MCF 10A (cell line): ENCODE measurements at regions not wholly inside any gene's neighbourhood (a gene's known extent, or its start where the extent isn't known, plus 50 kb on each side); places are given as distances from the start of the nearest gene placed in this dataset.

Experiments used
- BruUV-seq: library from RNA; stranded (reverse); fragments of 400-500 nt; replicated peaks from 2 replicates; lab custom pipeline; 2021; lab: Mats Ljungman, UMichigan
- CTCF ChIA-PET: fragments of 300-600 bp; sonication (Branson Sonifier 250); formaldehyde crosslinking; extraction: SDS; loops from one replicate; lab custom pipeline; 2021; ENCODE audit warnings: antibody characterized with exemption, inconsistent platforms; lab: Yijun Ruan, JAX
- POLR2A ChIA-PET: fragments of 300-600, 350-650 bp; sonication (Branson Sonifier 250); formaldehyde crosslinking; extraction: SDS; loops from one replicate; lab custom pipeline; 2020; ENCODE audit warnings: antibody characterized with exemption, inconsistent platforms; lab: Yijun Ruan, JAX
- DNase-seq: peaks from one replicate; pipeline ENCODE4 v3.0.0-alpha.2; 2018; ENCODE audit not compliant: unreplicated experiment
- H3K27ac Mint-ChIP-seq: one replicate; pipeline ENCODE4 v1.8.0; 2022; ENCODE audit warnings: mild to moderate bottlenecking, low read depth, mixed read lengths; ENCODE audit not compliant: unreplicated experiment
- H3K27me3 Mint-ChIP-seq: one replicate; pipeline ENCODE4 v1.8.0; 2022; ENCODE audit warnings: mixed read lengths; ENCODE audit not compliant: insufficient read depth, unreplicated experiment
- H3K36me3 Mint-ChIP-seq: one replicate; pipeline ENCODE4 v1.8.0; 2022; ENCODE audit warnings: mild to moderate bottlenecking, moderate library complexity, mixed read lengths; ENCODE audit not compliant: insufficient read depth, unreplicated experiment
- H3K4me1 Mint-ChIP-seq: one replicate; pipeline ENCODE4 v1.8.0; 2022; ENCODE audit warnings: mixed read lengths; ENCODE audit not compliant: insufficient read depth, unreplicated experiment
- H3K4me3 Mint-ChIP-seq: one replicate; pipeline ENCODE4 v1.8.0; 2022; ENCODE audit warnings: mild to moderate bottlenecking, moderate library complexity, mixed read lengths; ENCODE audit not compliant: unreplicated experiment
- H3K9me3 Mint-ChIP-seq: one replicate; pipeline ENCODE4 v1.8.0; 2022; ENCODE audit warnings: mixed read lengths; ENCODE audit not compliant: unreplicated experiment
- intact Hi-C: fragments of 100-400 bp; cut with micrococcal nuclease; formaldehyde crosslinking; loops from 2 replicates; pipeline ENCODE4 v1.14.1; 2022
- TF ChIP-seq, protein P1 (sequence below): fragments of 200-600 bp; IDR thresholded peaks from one replicate; pipeline ENCODE4 v1.8.0; 2022; ENCODE audit warnings: antibody characterized with exemption, mild to moderate bottlenecking; ENCODE audit not compliant: unreplicated experiment

- CTCF ChIA-PET = interaction anchor here (0.6 to 2.9 kb wide), 3 partner anchors 11 to 507 kb away, joined by 3 to 8 read pairs (median 6); no protein-coding TSS in a partner anchor
Measured at GRCh38 chr1:112325504-112325903, 70.5 kb upstream of the CTTNBP2NL start.

DNA sequence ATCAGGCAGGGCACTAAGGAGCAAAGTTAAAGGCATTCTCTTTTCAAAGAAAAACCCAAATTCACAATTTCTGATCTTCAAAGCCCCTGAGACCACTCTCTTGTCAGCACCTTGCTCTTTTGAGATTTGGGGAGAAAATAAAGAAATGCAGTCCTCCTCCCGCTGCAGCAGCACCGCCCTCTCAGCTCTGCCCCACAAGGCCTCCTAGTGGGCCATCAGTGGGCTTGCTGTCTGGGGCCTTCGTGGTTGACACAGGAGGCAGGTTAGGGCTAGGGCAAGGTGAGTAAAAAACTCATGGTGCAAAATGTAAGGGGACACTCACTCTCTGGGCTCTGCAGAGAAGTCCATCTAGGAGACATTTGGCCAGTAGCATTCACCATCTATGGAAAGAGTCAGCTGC is 67.4 kb upstream of the CTTNBP2NL start:
- DNase-seq = no peak
- H3K27me3 Mint-ChIP-seq = no peaks in the 10 kb centered on the region
- H3K4me1 Mint-ChIP-seq = peaks cover 13% of the 10 kb centered on the region
- no peak overlapping the region for H3K27ac Mint-ChIP-seq
- TF ChIP-seq, protein P1, sequence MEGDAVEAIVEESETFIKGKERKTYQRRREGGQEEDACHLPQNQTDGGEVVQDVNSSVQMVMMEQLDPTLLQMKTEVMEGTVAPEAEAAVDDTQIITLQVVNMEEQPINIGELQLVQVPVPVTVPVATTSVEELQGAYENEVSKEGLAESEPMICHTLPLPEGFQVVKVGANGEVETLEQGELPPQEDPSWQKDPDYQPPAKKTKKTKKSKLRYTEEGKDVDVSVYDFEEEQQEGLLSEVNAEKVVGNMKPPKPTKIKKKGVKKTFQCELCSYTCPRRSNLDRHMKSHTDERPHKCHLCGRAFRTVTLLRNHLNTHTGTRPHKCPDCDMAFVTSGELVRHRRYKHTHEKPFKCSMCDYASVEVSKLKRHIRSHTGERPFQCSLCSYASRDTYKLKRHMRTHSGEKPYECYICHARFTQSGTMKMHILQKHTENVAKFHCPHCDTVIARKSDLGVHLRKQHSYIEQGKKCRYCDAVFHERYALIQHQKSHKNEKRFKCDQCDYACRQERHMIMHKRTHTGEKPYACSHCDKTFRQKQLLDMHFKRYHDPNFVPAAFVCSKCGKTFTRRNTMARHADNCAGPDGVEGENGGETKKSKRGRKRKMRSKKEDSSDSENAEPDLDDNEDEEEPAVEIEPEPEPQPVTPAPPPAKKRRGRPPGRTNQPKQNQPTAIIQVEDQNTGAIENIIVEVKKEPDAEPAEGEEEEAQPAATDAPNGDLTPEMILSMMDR = no peak
- BruUV-seq = no TSS peak
- ChIA-PET CTCF (interaction anchor here (0.5 to 5.1 kb wide), 2 partner anchors 28 to 43 kb away, joined by 3 to 44 read pairs; no protein-coding TSS in a partner anchor), POLR2A (no interaction called here)
- no peaks in the 10 kb centered on the region for H3K36me3 Mint-ChIP-seq
- intact Hi-C loops = no loop called here
- no peak overlapping the region for H3K4me3 Mint-ChIP-seq
- no peaks in the 10 kb centered on the region for H3K9me3 Mint-ChIP-seq

More at GRCh38 chr1:112325504-112325903, 70.5 kb upstream of the CTTNBP2NL start:
- DNase-seq = no peak
- H3K36me3 Mint-ChIP-seq = no peaks in the 10 kb centered on the region
- POLR2A ChIA-PET = no interaction called here
- H3K9me3 Mint-ChIP-seq = no peaks in the 10 kb centered on the region
- intact Hi-C loops = no loop called here
- no peak overlapping the region for H3K4me3 Mint-ChIP-seq
- TF ChIP-seq, protein P1 = no peak
- no peaks in the 10 kb centered on the region for H3K27me3 Mint-ChIP-seq
- no TSS peak for BruUV-seq
- H3K27ac Mint-ChIP-seq = no peak overlapping the region
- H3K4me1 Mint-ChIP-seq = peaks cover 3% of the 10 kb centered on the region

DNA sequence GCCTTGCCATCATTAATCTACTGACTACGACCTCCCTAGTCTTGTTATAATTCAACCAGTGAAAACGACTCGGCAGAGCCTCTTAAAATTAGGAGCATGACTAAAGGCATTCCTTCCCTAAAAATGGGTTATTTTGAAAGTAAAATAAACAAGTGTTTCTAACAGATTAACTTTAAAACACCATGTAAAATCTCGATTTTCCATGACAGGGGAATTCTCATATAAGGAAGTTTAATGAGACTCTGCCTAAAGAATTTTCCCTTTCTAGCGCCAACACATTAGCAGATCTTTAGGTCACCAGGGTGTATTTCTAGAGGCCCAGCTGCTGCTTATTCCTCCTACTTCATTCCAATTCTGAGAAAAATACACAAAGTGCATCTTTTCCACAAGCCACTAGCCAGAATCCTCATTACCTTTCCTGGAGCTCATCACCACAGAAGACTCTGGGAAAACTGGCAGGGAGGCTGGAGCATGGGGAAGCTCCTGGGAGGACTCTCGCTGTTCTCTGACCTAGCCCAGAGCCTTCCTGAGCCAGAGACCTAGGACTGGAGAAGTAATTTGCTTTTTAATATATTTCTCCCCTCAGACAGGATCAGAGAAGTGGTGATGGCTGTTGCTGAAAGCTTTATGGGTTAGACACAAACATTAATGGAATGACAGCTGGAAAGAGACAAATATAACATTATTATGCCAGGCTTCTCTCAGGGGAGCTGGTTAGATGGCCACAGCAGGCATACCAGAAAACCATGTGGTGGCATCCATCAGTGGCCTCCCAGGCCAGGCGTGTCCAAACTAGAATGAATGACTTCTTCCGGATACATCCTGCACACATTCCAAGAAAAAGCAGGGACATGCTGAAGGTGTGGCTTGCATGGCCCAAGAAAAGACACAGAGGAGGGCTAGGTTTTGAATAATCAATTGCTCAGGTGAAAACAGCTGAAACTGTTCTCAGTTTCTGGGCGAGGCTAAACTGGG is 63.6 kb upstream of the CTTNBP2NL start:
- DNase-seq = no peak
- no TSS peak for BruUV-seq
- ChIA-PET CTCF (interaction anchor here (0.6 to 5.1 kb wide), 7 partner anchors 19 to 574 kb away, joined by 3 to 44 read pairs (median 4); no protein-coding TSS in a partner anchor), POLR2A (interaction anchor here (0.6 to 2.2 kb wide), 4 partner anchors 10 to 202 kb away, joined by 3 to 10 read pairs (median 4); no protein-coding TSS in a partner anchor)
- peak overlapping the region; percentile 1 for H3K27ac Mint-ChIP-seq
- H3K36me3 Mint-ChIP-seq = no peaks in the 10 kb centered on the region
- H3K4me1 Mint-ChIP-seq = peaks cover 26% of the 10 kb centered on the region
- no peak overlapping the region for H3K4me3 Mint-ChIP-seq
- TF ChIP-seq, protein P1 = no peak
- no peaks in the 10 kb centered on the region for H3K9me3 Mint-ChIP-seq
- no peaks in the 10 kb centered on the region for H3K27me3 Mint-ChIP-seq
- intact Hi-C loops = no loop called here

DNA sequence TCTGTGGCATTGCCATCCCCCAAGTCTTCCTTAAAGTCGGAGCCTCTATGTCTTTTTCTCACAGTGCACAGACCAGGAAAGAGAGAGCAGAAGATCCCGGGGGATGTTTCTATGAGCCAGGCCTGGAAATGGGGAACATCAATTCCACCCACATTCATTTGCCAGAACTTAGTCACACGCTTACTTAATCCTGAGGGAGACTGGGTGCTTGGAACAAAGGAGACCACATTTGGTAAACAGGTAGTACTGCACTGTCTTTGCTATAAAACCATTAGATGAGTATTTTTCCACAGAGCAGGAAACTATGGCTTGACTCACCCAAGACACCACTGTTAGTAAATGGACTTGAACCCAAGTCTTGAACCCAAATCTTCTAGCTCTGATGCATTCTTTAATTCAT is 60.7 kb upstream of the CTTNBP2NL start:
- peaks cover 26% of the 10 kb centered on the region for H3K4me1 Mint-ChIP-seq
- H3K27ac Mint-ChIP-seq = no peak overlapping the region
- no peaks in the 10 kb centered on the region for H3K9me3 Mint-ChIP-seq
- no peak overlapping the region for H3K4me3 Mint-ChIP-seq
- intact Hi-C loops = no loop called here
- BruUV-seq = no TSS peak
- peak; percentile 39 for DNase-seq
- CTCF ChIA-PET = interaction anchor here (0.5 to 4.3 kb wide), 9 partner anchors 17 to 394 kb away, joined by 3 to 93 read pairs (median 10); no protein-coding TSS in a partner anchor
- H3K27me3 Mint-ChIP-seq = no peaks in the 10 kb centered on the region
- no peaks in the 10 kb centered on the region for H3K36me3 Mint-ChIP-seq
- TF ChIP-seq, protein P1 = no peak
- POLR2A ChIA-PET = interaction anchor here (1.0 kb wide), 1 partner anchor 17 kb away, joined by 4 read pairs; no protein-coding TSS in a partner anchor
